MV-4-11 (cell line): ENCODE measurements at regions not wholly inside any gene's neighbourhood (a gene's known extent, or its start where the extent isn't known, plus 50 kb on each side); places are given as distances from the start of the nearest gene placed in this dataset.
"Not testable (repeated sequence)": the region's sequence is repeated elsewhere in the genome, so short reads cannot be mapped to it uniquely, and the experiment has no call there.

Experiments used
- DNase-seq: peaks from one replicate; lab custom pipeline; 2025; lab: John Stamatoyannopoulos, UW

DNA sequence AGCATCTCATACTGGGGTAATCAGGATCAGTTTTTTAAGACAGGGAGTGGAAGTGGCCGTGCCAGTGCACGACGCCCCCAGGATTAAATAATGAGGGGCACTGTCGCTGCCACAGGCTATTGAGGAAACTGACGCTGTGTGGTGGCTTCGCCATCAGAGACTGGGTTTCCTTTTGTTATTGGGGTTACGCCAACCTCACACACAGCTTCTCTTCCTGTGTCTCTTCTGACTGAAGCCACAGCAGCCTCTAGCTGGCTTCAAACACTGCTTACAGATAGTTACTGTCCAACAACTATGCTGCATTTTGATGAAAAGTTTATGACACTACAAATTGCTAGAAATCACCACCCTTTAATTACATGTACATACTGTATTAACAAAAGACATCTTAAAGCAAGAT lies 521.9 kb upstream of the SALL3 start:
- DNase-seq = no peak

DNA sequence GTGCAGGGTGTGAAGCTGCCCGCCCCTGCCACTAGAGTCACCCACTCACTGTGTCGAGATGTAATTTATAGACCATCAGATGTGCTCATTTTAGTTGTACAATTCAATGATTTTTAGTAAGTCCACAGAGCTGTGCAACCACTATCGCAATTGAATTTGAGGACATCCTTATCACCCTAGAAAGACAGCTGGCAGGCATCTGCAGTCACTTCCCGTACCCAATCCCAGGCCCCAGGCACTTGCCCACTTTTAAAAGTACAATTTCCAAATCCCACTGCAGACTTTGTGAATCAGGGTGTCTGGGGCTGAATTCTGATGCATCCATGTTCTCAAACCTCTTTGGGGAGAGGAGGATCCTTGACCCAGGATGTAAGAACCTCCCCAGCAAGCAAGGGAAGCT lies 521.3 kb upstream of the SALL3 start:
- DNase-seq = no peak

DNA sequence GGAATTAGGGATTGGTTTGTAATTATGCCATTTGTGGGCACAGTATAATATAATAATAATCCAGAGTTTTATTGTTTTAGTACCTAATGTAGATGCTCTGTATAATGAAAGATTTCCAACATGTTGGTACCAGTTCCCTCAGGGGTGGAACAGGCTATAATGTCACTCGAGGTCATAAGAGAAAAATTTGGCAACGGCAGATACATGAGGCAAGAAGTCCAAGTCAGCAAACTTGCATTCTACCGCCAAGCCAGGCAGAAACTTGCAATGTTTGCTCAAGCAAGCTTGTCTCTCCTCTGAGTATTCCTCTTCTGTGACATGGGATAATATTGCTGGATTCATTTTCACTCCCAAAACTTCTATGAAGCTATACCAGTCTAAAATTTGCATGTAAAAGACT lies 520.0 kb upstream of the SALL3 start:
- DNase-seq = no peak

DNA sequence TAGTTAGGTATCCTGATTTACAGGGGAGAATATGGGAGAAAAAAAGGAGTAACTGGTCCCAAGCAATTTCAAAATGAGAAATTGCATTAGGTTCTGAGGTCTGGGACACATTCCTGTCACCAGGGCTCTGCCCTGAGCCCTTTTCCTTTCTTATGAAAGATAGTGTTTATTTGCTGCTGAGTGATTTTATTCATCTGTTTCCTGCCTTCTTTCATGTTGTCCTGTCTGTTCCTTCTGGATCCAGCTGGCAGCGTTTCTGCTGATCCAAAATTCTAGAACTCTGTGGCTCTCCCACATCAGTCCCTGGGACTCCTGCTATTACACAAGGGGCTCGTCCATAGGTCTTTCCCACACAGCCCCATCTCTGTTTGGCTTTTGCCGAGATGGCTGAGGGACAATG lies 519.1 kb upstream of the SALL3 start:
- DNase-seq = no peak

DNA sequence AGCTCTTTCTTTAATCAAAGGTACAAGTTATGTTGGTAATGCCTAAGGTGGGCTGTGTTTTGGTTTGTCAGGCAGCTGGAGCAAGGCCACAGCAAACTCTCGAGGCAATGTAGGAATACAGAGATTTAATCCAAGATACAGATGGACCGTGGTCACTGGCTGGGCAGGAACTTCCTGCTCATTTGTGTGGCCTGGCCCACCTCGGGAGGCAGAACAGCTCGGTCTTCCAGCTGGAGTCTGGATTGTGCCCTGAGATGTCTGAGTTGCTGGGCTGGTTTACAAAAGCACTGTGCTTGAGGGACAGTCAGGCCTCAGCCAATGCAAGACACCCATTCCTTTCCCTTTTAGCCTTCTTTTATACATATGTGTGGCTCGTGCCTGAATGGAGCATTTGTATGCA lies 506.1 kb upstream of the SALL3 start:
- no peak for DNase-seq

DNA sequence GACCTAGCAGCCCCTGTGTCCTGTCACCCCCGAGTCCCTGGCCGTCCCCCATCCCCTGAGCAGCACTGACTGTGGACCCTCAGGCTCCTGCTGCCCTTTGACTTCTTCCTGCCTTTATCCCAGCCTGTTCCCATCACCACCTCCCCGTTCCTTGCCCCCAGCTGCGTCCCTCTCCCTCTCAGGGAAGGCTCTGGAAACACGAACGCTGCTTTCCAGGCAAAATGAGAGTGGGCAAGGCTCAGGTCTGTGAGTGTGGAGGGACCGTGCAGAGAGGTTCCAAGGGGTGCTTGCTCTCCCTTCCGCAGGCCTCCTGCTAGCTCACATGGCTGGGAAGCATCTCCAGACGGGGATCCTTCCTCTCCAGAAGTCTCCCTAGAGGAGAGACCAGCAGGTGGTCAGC lies 501.8 kb upstream of the SALL3 start:
- DNase-seq = no peak

DNA sequence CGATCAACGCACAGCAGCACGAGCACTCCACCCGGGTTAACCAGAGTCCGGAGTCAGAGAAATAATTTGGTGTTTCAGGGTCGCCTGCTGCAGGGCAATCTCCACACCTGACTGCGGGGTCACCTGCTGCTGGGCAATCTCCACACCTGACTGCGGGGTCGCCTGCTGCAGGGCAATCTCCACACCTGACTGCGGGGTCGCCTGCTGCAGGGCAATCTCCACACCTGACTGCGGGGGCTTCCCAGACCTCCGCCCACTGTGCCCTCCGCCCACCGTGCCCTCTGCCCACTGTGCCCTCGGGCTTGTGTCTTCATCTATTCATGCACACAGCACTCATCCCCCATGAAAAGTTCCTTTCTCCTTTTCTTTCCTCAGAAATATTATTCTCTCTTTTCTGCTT lies 500.2 kb upstream of the SALL3 start:
- DNase-seq = no peak

DNA sequence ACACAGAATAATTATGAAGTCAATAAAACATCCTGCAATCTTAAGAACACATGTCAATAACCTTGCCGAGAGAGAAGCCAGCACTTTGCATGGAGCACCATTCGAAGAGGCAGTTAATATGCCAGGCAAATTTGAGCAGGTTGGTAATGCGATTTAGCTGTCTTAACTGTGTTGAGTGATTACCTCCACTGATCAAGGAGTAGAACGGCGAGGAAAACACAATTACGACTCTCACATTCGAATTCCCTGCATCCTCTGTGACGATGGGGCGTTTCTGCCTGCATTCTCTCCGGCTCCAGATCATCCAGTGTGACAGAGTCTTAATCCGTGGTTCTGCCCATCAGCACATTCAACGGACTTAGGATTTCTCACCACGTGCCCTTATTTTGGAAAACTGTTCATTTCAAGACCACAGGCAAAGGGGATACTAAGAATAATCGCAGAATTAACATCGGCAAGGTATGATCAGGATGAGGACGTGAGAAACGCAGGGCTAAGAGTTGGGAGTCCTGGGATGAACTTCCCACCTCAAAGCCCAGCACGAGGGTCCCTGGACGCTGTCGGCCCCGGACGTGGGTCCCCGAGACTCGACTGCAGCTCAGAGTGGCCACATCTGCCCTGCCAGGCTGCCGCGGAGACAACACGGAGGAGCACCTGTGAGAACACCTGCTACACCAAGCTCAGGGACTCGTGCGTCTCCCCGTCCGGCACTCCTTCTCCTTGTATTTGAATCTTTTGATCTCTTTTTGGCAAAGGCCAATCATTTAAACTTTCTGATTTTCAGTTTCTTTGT lies 499.2 kb upstream of the SALL3 start:
- DNase-seq = no peak

DNA sequence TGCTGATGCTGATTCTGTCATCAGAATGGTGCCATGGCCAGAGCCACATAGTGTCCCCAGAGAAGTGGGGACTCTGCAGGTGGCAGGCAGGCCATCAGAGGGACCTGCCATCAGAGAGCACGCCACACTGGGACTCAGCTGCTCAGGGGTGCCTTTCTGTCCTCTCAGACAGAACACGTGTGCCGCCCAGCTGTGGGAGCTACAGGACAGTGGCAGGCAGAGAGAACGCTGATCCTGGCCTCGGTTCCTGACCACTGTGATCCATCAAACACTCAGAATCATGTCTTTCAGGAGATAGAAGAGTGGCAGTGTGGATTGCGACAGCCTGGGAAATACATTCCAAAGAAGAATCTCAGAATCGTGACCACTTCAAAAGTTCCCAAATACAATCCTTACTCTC lies 497.2 kb upstream of the SALL3 start:
- DNase-seq = no peak

DNA sequence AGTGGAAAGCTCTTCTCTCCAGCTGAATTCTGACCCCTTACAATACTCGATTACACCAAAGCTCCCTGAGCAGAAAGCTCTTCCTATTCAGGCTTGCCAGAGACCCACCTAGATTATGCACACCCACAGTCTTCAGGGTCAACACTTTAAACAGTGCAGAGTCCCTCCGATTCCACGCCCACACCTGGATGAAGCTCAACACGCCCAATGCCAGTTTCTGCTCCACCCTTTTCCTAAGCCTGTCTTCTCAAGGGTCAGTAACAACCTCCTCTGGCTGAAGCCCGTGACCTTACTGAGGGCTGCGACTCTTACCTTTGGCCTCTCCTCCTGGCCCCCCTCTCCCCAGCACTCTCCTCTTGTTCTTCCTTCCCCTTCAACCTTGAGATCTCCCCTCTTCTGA lies 492.0 kb upstream of the SALL3 start:
- DNase-seq = no peak

DNA sequence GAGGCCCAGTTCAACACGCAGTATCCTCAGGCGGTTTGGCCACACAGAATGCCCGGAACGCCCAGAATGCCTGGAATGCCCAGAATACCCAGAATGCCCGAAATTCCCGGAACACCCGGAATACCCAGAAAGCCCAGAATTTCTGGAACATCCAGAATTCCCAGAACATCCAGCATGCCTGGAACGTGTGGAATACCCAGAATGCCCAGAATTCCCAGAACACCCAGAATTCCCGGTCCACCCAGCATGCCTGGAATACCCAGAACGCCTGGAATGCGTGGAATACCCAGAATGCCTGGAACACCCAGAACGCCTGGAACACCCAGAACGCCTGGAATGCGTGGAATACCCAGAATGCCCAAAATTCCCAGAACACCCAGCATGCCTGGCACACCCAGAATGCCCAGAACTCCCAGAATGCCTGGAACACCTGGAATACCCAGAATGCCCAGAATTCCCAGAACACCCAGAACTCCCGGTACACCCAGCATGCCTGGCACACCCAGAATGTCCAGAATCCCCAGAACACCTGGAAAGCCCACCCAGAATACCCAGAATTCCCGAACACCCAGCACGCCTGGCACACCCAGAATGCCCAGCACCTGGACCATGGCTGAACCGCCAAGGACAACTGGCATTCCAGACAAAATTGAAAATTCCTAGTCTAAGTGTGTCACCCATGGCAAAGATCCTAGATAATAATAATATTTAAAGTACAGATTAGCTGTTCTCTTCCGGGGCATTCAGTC lies 487.4 kb upstream of the SALL3 start:
- no peak for DNase-seq

DNA sequence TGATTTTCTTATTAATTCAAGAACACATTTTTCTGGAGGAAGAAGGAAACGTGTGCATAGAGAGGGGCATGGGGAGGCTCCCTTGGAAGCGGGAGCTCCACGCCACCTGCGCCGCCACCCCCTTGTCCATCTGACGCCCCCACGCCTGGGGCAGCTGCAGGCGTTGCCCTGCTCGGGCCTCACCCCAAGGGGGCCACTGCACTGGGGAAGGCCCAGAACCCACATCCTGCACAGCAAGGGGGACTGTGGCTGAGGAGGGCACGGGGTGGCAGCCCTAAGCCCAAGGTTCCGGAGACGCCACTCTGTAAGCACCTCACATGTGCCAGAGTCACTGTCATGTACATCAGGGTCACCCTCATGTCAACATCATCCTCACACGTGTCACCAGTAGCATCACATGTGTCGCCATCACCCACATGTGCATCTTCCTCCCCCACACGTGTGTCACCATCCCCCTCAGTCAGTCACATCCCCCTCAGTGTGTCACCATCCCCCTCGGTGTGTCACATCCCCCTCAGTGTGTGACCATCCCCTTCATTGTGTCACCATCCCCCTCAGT lies 486.7 kb upstream of the SALL3 start:
- no peak for DNase-seq

DNA sequence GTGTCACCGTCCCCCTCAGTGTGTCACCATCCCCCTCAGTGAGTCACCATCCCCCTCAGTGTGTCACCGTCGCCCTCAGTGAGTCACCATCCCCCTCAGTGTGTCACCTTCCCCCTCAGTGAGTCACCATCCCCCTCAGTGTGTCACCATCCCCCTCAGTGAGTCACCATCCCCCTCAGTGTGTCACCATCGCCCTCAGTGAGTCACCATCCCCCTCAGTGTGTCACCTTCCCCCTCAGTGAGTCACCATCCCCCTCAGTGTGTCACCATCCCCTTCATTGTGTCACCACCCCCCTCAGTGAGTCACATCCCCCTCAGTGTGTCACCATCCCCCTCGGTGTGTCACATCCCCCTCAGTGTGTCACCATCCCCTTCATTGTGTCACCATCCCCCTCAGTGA lies 486.1 kb upstream of the SALL3 start:
- not testable (repeated sequence) for DNase-seq

DNA sequence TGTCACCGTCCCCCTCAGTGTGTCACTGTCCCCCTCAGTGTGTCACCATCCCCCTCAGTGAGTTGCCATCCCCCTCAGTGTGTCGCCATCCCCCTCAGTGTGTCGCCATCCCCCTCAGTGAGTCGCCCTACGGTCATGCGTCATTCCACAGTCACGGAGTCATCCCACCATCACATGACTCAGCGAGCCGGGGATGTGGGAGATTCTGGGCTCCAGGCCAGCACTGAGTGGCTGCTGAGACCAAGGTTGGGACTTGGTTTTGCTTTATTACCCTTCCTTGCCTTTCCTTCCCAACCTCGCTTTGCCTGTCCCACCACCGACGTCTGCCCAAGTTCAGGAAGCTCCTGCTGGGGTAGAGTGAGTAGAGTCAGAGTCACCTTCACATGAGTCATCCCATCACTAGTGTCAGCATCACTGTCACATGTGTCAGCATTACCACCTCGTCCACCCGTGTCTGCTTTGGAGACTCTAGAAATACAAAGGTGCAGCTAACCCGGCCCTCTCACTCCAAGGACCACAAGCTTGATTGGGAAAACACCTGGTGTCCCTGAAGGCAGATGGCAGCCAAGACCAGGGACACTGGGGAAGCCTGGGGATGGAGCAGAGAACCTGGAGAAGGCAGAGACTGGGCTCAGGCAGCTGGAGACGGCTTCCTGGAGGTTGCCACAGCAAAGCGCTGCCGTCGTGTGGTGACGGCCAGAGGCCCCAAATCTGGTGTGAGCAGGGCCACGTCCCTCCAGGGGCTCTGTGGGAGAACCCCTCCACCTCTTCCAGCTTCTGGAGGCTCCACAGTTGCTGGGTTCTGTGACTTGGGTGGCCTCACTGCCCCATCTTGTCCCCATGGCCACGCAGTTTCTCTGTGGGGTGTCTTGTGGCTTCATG lies 485.2 kb upstream of the SALL3 start:
- no peak for DNase-seq

DNA sequence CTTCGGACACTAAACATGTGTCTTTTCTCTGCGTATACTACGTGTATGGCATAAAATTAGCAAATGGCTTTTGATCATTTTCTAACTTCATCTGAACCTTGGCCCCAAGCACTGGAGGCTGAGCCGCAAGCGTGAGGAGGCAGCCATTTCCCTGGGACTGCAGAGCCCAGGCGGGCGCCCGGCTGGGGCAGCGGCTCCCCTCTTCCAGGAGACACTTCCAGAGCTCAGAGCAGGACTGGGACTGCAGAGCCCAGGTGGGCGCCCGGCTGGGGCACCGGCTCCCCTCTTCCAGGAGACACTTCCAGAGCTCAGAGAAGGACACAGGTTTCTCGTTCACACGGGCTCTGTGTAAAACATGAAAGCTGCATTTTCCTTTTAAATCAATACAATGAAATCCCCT lies 484.1 kb upstream of the SALL3 start:
- DNase-seq = no peak

DNA sequence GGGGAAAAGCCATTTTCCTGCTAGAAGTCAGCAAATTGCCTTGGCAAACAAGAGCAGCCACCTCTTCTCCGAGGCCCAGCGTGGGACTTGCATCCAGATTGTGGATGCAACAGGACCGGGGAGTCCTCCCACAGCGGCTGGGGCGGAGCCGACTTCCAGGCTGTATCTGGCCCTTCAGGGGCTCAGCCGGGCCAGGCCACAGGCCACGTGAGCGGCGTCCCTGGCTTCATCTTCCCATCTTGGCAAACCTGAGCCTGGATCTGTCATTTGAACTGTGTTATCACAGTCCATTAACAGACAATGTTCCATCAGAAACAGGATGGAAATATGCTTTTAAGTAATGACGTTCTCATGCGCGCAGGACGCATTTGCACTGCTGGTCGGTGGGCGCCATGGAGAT lies 483.5 kb upstream of the SALL3 start:
- no peak for DNase-seq

DNA sequence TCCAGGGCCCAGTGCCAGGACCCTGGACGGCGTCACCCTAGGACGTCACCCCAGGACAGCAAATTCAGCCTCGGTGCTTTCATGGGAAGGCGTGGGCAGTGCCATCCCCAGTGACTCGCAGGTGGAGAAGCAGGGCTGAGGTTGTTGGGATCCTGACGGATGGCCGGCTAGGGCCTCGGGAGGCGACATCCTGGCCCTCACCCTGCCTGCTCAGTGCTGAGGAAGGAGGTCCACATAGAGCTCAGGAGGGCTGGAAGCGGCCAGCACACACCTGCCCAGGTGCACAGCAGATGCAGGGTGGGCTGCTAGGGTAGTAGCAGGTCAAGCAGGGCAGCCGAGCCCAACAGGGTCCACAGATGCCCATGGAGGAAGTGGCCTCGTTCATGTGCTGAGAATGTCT lies 482.0 kb upstream of the SALL3 start:
- DNase-seq = no peak

DNA sequence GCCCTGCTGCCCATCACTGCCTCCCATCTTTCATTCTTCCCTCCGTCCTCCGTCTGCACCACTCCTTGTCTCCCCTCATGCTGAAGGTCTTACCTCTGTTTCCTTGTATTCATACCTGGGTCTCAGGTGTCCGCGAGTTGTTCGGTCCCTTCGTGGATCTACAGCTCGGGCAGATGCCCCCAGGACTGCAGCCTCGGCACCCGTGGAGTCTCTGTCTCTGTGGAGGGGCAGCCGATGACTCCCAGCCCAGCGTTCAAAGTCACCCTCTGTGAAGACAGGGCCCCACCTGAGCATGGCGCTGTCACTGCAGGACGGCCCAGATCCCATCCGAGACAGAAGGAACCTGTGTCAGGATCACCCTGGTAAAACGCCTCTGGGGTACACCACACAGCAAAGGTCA lies 480.0 kb upstream of the SALL3 start:
- no peak for DNase-seq

DNA sequence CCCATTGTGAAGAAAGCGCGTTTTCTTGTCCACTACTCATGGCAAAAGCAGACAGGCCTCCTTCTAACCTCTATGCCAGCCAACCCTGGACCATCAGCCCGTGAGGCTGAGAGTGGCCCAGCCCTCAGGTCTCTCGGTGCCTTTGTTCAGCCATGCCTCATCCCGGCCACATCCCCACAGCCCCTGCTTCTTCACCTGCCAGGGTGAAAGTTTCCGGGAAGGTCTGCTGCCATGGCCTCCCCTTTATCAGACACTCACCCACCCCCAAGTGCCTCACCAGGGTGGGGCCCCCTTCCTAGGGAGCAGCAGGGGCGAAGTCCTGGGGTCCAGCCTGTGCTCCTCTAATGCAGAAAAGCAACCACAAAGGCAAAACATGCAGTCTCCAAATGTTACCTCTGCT lies 478.4 kb upstream of the SALL3 start:
- no peak for DNase-seq

DNA sequence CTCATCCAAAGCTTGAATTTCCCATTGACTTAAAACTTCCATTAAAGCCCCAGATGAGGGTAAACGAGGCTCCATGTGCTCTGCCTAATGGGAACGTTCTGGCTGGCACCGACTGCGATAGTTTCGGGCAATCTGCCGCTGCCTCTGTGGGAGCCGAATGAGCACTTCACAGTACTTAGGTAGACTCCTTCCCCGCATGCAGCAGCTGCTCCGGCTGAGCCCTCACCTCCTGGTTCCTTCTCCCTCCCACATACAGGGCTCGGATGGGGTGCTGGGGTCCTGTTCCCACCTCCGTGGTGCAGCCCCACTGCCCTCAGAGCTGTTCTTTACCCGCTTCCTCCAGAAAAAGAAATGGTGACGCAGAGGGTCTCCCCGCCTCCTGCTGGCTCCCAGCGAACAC lies 476.5 kb upstream of the SALL3 start:
- no peak for DNase-seq

DNA sequence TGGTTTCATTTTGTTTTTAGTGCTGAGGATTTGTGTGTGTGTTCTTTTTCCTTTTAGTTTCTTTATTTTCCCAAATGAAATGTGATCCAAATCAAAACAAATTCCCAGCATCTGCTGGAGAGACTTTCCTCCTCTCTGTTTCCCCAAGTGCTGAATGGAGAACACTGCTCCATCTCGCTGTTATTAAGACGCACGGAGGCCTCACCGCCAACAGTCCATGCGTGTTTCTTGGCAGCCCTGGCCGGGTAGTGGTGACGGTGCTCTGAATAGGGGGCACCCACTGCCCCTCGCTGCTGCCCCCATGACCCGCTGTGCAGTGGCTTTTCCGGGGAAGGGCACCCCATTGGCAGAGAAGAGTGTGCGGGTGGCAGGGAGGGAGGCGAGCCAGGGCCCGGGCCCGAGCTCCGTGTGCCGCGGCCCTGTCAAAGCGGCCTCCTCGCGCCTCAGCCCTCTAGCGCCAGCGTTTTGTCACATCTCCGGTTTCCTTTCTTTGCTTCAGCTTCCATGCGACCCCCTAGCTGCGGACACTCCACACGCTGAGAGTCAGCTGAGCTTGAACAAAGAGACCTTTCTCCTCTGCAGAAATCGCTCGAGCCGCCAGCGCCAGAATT lies 473.7 kb upstream of the SALL3 start:
- no peak for DNase-seq

DNA sequence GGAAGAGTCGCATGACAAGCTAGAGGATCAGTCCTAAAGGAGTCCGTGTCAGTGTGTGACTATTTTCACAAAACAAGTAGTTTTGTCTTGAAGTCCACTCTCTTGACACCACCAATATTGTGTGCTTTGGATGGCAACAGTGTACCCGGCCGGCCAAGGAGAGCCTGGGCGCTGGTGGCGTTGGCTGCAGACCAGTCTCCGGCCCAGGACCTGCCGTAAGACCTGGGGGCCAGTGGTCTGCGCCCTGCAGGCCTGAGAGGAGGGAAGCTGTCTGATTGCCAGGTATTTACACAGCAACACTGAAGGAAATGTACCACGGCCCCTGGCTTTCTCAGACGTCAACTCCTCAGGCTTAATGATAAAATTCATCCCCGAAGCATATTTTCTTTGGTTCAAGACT lies 472.4 kb upstream of the SALL3 start:
- no peak for DNase-seq
